Spleen (tissue), 11 donors: ENCODE measurements at regions not wholly inside any gene's neighbourhood (a gene's known extent, or its start where the extent isn't known, plus 50 kb on each side); places are given as distances from the start of the nearest gene placed in this dataset.

Experiments used
- DNase-seq: peaks from one replicate; pipeline ENCODE4 v3.0.0-alpha.2; 2020
- H3K27ac ChIP-seq, 8 donors: fragments of 200-600 bp; sonication (generic) in 7 of 8; 1 replicate in 4 of 8; 2 replicates in 4 of 8; pipeline versions ENCODE4 v1.5.0 to v1.8.0; 2016 to 2021; ENCODE audit warnings: inconsistent platforms in 4 of 8, mild to moderate bottlenecking in 4 of 8, moderate library complexity in 1 of 8
- H3K27me3 ChIP-seq, 7 donors: fragments of 200-600 bp; sonication (generic) in 6 of 7; replicated peaks in 1 of 7; 1 replicate in 4 of 7; 2 replicates in 3 of 7; pipeline versions ENCODE4 v1.5.0 to v1.8.0; 2016 to 2021; ENCODE audit warnings: inconsistent platforms in 3 of 7, mild to moderate bottlenecking in 1 of 7
- H3K36me3 ChIP-seq, 6 donors: fragments of 200-600 bp; sonication (generic) in 5 of 6; 1 replicate in 4 of 6; 2 replicates in 2 of 6; pipeline versions ENCODE4 v1.5.0 to v1.8.0; 2016 to 2021; ENCODE audit warnings: inconsistent platforms in 2 of 6
- H3K4me1 ChIP-seq, 6 donors: fragments of 200-600 bp; sonication (generic) in 5 of 6; 1 replicate in 3 of 6; 2 replicates in 3 of 6; pipeline versions ENCODE4 v1.5.0 to v1.8.0; 2016 to 2021; ENCODE audit warnings: inconsistent platforms in 3 of 6
- H3K4me3 ChIP-seq, 8 donors: fragments of 200-600 bp; sonication (generic) in 7 of 8; 1 replicate in 4 of 8; 2 replicates in 4 of 8; pipeline versions ENCODE4 v1.5.0 to v1.8.0; 2016 to 2021; ENCODE audit warnings: inconsistent platforms in 4 of 8, mild to moderate bottlenecking in 4 of 8, moderate library complexity in 2 of 8
- H3K9me3 ChIP-seq, 8 donors: fragments of 200-600 bp; sonication (generic) in 7 of 8; 1 replicate in 4 of 8; 2 replicates in 4 of 8; pipeline versions ENCODE4 v1.5.0 to v1.8.0; 2016 to 2021; ENCODE audit warnings: inconsistent platforms in 4 of 8
- CTCF ChIP-seq, 11 experiments: fragments of 200-600 bp in 7 of 11; fragments of 450-650 bp in 4 of 11; sonication (generic) in 4 of 11; IDR thresholded peaks in 8 of 11; conservative IDR thresholded peaks in 3 of 11; 1 replicate in 7 of 11; 2 replicates in 4 of 11; pipeline versions ENCODE4 v1.4.0 to v1.8.0; 2016 to 2021; ENCODE audit warnings: antibody characterized with exemption in 11 of 11, inconsistent platforms in 4 of 11, mild to moderate bottlenecking in 1 of 11
- POLR2A ChIP-seq, 3 donors: fragments of 450-650 bp; IDR thresholded peaks; one replicate each; pipeline ENCODE4 v1.5.1; 2017; ENCODE audit warnings: antibody characterized with exemption in 3 of 3, mild to moderate bottlenecking in 1 of 3
- POLR2AphosphoS5 ChIP-seq, 3 donors: sonication (generic); formaldehyde crosslinking; IDR thresholded peaks; one replicate each; pipeline ENCODE4 v1.5.1; 2017; ENCODE audit warnings: antibody characterized with exemption in 3 of 3
- WGBS, 5 donors: extraction: QIAGEN DNeasy Blood & Tissue Kit in 3 of 5; methylation state at CpG; one replicate each; pipeline versions ENCODE4 v1.1.5 to v1.1.7; 2013 to 2018; 5-methylcytosine and 5-hydroxymethylcytosine counted together
- intact Hi-C: fragments of 100-400 bp; cut with DNase I; formaldehyde crosslinking; loops from one replicate; pipeline ENCODE4 v1.15.0; 2023; ENCODE audit warnings: low total_unique reads
- donor health status: healthy with polysubstance abuse.
- donor health status: DM: no; HTN: no; CAD: no; lungs with moderate emphysema.
- donor health status: DM: no; HTN: no; CAD: no.
- donor health status: Bipolar disorder and iron deficiency.
- donor health status: healthy.
- donor health status: DM: no; HTN: no; CAD: no.
- donor health status: DM: yes; HTN: yes; CAD: no.

GRCh38 chr9:81113453-81114124 lies 575.8 kb downstream of the TLE1 start:
- Histone ChIP-seq H3K36me3 (no peaks in the 10 kb centered on the region), H3K27ac (peak overlapping the region in 2 of 8 donors; percentile 20 to 34), H3K9me3 (no peaks in the 10 kb centered on the region), H3K27me3 (peaks cover 0 to 9% (median 0%) of the 10 kb centered on the region in 7 donors), H3K4me1 (peaks cover 0 to 21% (median 17%) of the 10 kb centered on the region in 6 donors), H3K4me3 (no peak overlapping the region)
- no peak for DNase-seq
- intact Hi-C loops = no loop called here
- TF ChIP-seq POLR2A (IDR thresholded peaks at IDR 0.05) (no peak), POLR2AphosphoS5 (IDR thresholded peaks at IDR 0.05) (no peak), CTCF (IDR thresholded peaks at IDR 0.05 in 8 of 11, conservative IDR thresholded peaks at IDR 0.05 in 3 of 11) (no peak)
- 27 to 45% (median 29%) methylated on average over 7 of the region's 7 CpGs for WGBS, 5 donors

- peaks cover 0 to 9% (median 0%) of the 10 kb centered on the region in 7 donors for H3K27me3 ChIP-seq
- no peaks in the 10 kb centered on the region for H3K36me3 ChIP-seq
- peaks cover 0 to 21% (median 17%) of the 10 kb centered on the region in 6 donors for H3K4me1 ChIP-seq
- no peak overlapping the region for H3K4me3 ChIP-seq
- no peak for TF ChIP-seq POLR2AphosphoS5 (IDR thresholded peaks at IDR 0.05)
- no peak for TF ChIP-seq CTCF (IDR thresholded peaks at IDR 0.05 in 8 of 11, conservative IDR thresholded peaks at IDR 0.05 in 3 of 11)
- TF ChIP-seq POLR2A (IDR thresholded peaks at IDR 0.05) = no peak
- WGBS, 5 donors = 53 to 59% (median 54%) methylated on average over 7 of the region's 7 CpGs
- intact Hi-C loops = no loop called here
- no peak overlapping the region for H3K27ac ChIP-seq
- no peak for DNase-seq
- H3K9me3 ChIP-seq = no peaks in the 10 kb centered on the region
Measured at GRCh38 chr9:81112627-81113452, 576.5 kb downstream of the TLE1 start.

- Histone ChIP-seq H3K36me3 (no peaks in the 10 kb centered on the region), H3K9me3 (no peaks in the 10 kb centered on the region), H3K27me3 (peaks cover 0 to 10% (median 0%) of the 10 kb centered on the region in 7 donors), H3K4me3 (no peak overlapping the region), H3K27ac (no peak overlapping the region), H3K4me1 (peaks cover 0 to 14% (median 9%) of the 10 kb centered on the region in 6 donors)
- TF ChIP-seq POLR2AphosphoS5 (IDR thresholded peaks at IDR 0.05) = no peak
- TF ChIP-seq CTCF (IDR thresholded peaks at IDR 0.05 in 8 of 11, conservative IDR thresholded peaks at IDR 0.05 in 3 of 11) = no peak
- no peak for TF ChIP-seq POLR2A (IDR thresholded peaks at IDR 0.05)
- intact Hi-C loops = no loop called here
- DNase-seq = no peak
- WGBS, 5 donors = 85 to 92% (median 89%) methylated on average over 1 of the region's 1 CpG
Measured at GRCh38 chr9:81108821-81109220, 580.5 kb downstream of the TLE1 start.

GRCh38 chr9:81108391-81108790 lies 581.0 kb downstream of the TLE1 start:
- Histone ChIP-seq H3K36me3 (no peaks in the 10 kb centered on the region), H3K4me1 (peaks cover 0 to 9% (median 8%) of the 10 kb centered on the region in 6 donors), H3K4me3 (no peak overlapping the region), H3K27ac (no peak overlapping the region), H3K9me3 (no peaks in the 10 kb centered on the region), H3K27me3 (peaks cover 0 to 10% (median 0%) of the 10 kb centered on the region in 7 donors)
- no peak for DNase-seq
- intact Hi-C loops = no loop called here
- WGBS, 5 donors = 25 to 64% (median 45%) methylated on average over 1 of the region's 1 CpG
- TF ChIP-seq POLR2A (IDR thresholded peaks at IDR 0.05) (no peak), CTCF (IDR thresholded peaks at IDR 0.05 in 8 of 11, conservative IDR thresholded peaks at IDR 0.05 in 3 of 11) (no peak), POLR2AphosphoS5 (IDR thresholded peaks at IDR 0.05) (no peak)
